SK-N-SH treated with all-trans-retinoic acid at 6 μM for 48 hours (cell line): ENCODE measurements at regions not wholly inside any gene's neighbourhood (a gene's known extent, or its start where the extent isn't known, plus 50 kb on each side); places are given as distances from the start of the nearest gene placed in this dataset.

ENCODE experiments used
- ARNTL ChIP-seq: fragments of 450-650 bp; formaldehyde crosslinking; IDR thresholded peaks from 2 replicates; pipeline ENCODE4 v1.5.0; 2020; ENCODE audit warnings: low read depth, mild to moderate bottlenecking, moderate library complexity, borderline replicate concordance
- CSRNP3 ChIP-seq: fragments of 250-450 bp; sonication (Bioruptor Pico); IDR thresholded peaks from 2 replicates; pipeline ENCODE4 v1.5.1; 2021; ENCODE audit warnings: mild to moderate bottlenecking, moderate library complexity
- PATZ1 ChIP-seq: fragments of 250-450 bp; sonication (Bioruptor Pico); IDR thresholded peaks from 2 replicates; pipeline ENCODE4 v1.8.0; 2020; ENCODE audit warnings: mild to moderate bottlenecking, moderate library complexity, borderline replicate concordance
- PPARA ChIP-seq: fragments of 250-450 bp; sonication (Bioruptor Pico); IDR thresholded peaks from 2 replicates; pipeline ENCODE4 v1.5.0; 2020; ENCODE audit warnings: mild to moderate bottlenecking, borderline replicate concordance
- TCF4 ChIP-seq: fragments of 250-450 bp; sonication (Bioruptor Pico); IDR thresholded peaks from 2 replicates; pipeline ENCODE4 v1.8.0; 2021; ENCODE audit warnings: mild to moderate bottlenecking, moderate library complexity, borderline replicate concordance
- ZFP3 ChIP-seq: fragments of 250-450 bp; sonication (Bioruptor Pico); IDR thresholded peaks from 2 replicates; pipeline ENCODE4 v1.5.0; 2020; ENCODE audit warnings: mild to moderate bottlenecking, moderate library complexity
- ZNF565 ChIP-seq: fragments of 450-650 bp; formaldehyde crosslinking; conservative IDR thresholded peaks from 2 replicates; pipeline ENCODE4 v1.5.0; 2020; ENCODE audit warnings: low read depth, mild to moderate bottlenecking, moderate library complexity
- ZNF8 ChIP-seq: fragments of 450-650 bp; formaldehyde crosslinking; IDR thresholded peaks from 2 replicates; pipeline ENCODE4 v1.5.0; 2020; ENCODE audit warnings: mild to moderate bottlenecking, moderate library complexity

GRCh38 chr3:162428192-162428591 is 931.6 kb downstream of the OTOL1 start:
- TF ChIP-seq ZFP3 (CRISPR knock-in tag), result no peak
- TF ChIP-seq CSRNP3 (CRISPR knock-in tag), result no peak
- no peak for TF ChIP-seq PATZ1 (CRISPR knock-in tag)
- no peak for TF ChIP-seq ZNF8 (CRISPR knock-in tag)
- TF ChIP-seq ARNTL, result no peak
- TF ChIP-seq ZNF565 (CRISPR knock-in tag), result no peak
- no peak for TF ChIP-seq PPARA (CRISPR knock-in tag)
- TF ChIP-seq TCF4, result no peak
